HUES48 (cell line): ENCODE measurements at regions not wholly inside any gene's neighbourhood (a gene's known extent, or its start where the extent isn't known, plus 50 kb on each side); places are given as distances from the start of the nearest gene placed in this dataset.
"Not testable (repeated sequence)": the region's sequence is repeated elsewhere in the genome, so short reads cannot be mapped to it uniquely, and the experiment has no call there.

Experiments used
- H3K27ac ChIP-seq: one replicate; pipeline ENCODE4 v1.7.0; 2013; ENCODE audit warnings: low read depth, low read length, inconsistent platforms
- H3K27me3 ChIP-seq: 2 replicates; pipeline ENCODE4 v1.6.1; 2013; ENCODE audit warnings: mild to moderate bottlenecking, low read length; ENCODE audit not compliant: control insufficient read depth, insufficient read depth
- H3K36me3 ChIP-seq: 2 replicates; pipeline ENCODE4 v1.6.1; 2013; ENCODE audit warnings: low read length; ENCODE audit not compliant: control insufficient read depth, insufficient read depth
- H3K4me1 ChIP-seq: 2 replicates; pipeline ENCODE4 v1.6.1; 2013; ENCODE audit warnings: mild to moderate bottlenecking, low read length; ENCODE audit not compliant: control insufficient read depth, insufficient read depth
- H3K4me3 ChIP-seq: 2 replicates; pipeline ENCODE4 v1.5.1; 2013; ENCODE audit warnings: mild to moderate bottlenecking, low read depth, low read length
- H3K9ac ChIP-seq: 2 replicates; pipeline ENCODE4 v1.6.1; 2013; ENCODE audit warnings: mild to moderate bottlenecking, low read depth, low read length, moderate library complexity
- H3K9me3 ChIP-seq: 2 replicates; pipeline ENCODE4 v1.6.1; 2013; ENCODE audit warnings: low read length; ENCODE audit not compliant: control insufficient read depth, insufficient read depth

- Histone ChIP-seq H3K9me3 (no peaks in the 10 kb centered on the region), H3K4me3 (peak overlapping the region; percentile 47), H3K27ac (no peak overlapping the region), H3K9ac (peak overlapping the region; percentile 22; the same call in 1 of the 2 replicates), H3K27me3 (no peaks in the 10 kb centered on the region), H3K36me3 (no peaks in the 10 kb centered on the region), H3K4me1 (peaks cover 7% of the 10 kb centered on the region)
These were observed 99.6 kb upstream of the SHOX start for GRCh38 chrX:530726-531610.

GRCh38 chrX:531611-531936, 99.0 kb upstream of the SHOX start:
- Histone ChIP-seq H3K27ac (peak overlapping the region; percentile 5), H3K4me1 (peaks cover 7% of the 10 kb centered on the region), H3K27me3 (no peaks in the 10 kb centered on the region), H3K4me3 (peak overlapping the region; percentile 47), H3K9me3 (no peaks in the 10 kb centered on the region), H3K36me3 (no peaks in the 10 kb centered on the region), H3K9ac (peak overlapping the region; percentile 22; the same call in 1 of the 2 replicates)

- H3K4me1 ChIP-seq, result peaks cover 7% of the 10 kb centered on the region
- H3K9me3 ChIP-seq, result no peaks in the 10 kb centered on the region
- H3K27ac ChIP-seq, result no peak overlapping the region
- H3K4me3 ChIP-seq, result no peak overlapping the region
- no peaks in the 10 kb centered on the region for H3K27me3 ChIP-seq
- H3K36me3 ChIP-seq, result no peaks in the 10 kb centered on the region
- no peak overlapping the region for H3K9ac ChIP-seq
These were observed 95.8 kb upstream of the SHOX start for GRCh38 chrX:534804-535203.

- Histone ChIP-seq H3K4me1 (no peaks in the 10 kb centered on the region), H3K27me3 (no peaks in the 10 kb centered on the region), H3K27ac (no peak overlapping the region), H3K36me3 (no peaks in the 10 kb centered on the region), H3K4me3 (no peak overlapping the region), H3K9me3 (no peaks in the 10 kb centered on the region), H3K9ac (no peak overlapping the region)
These were observed 94.0 kb upstream of the SHOX start for GRCh38 chrX:536616-537015.

GRCh38 chrX:537151-537550, 93.4 kb upstream of the SHOX start:
- Histone ChIP-seq H3K4me3 (no peak overlapping the region), H3K4me1 (no peaks in the 10 kb centered on the region), H3K9ac (no peak overlapping the region), H3K9me3 (no peaks in the 10 kb centered on the region), H3K36me3 (no peaks in the 10 kb centered on the region), H3K27ac (no peak overlapping the region), H3K27me3 (no peaks in the 10 kb centered on the region)

- no peak overlapping the region for H3K4me3 ChIP-seq
- no peaks in the 10 kb centered on the region for H3K9me3 ChIP-seq
- H3K9ac ChIP-seq, result no peak overlapping the region
- H3K36me3 ChIP-seq, result no peaks in the 10 kb centered on the region
- no peaks in the 10 kb centered on the region for H3K27me3 ChIP-seq
- H3K4me1 ChIP-seq, result no peaks in the 10 kb centered on the region
- H3K27ac ChIP-seq, result no peak overlapping the region
These were observed 92.3 kb upstream of the SHOX start for GRCh38 chrX:538311-538710.

- not testable (repeated sequence) for H3K27me3 ChIP-seq, H3K9ac ChIP-seq, H3K27ac ChIP-seq, H3K9me3 ChIP-seq, H3K36me3 ChIP-seq, H3K4me3 ChIP-seq, H3K4me1 ChIP-seq
These were observed 89.6 kb upstream of the SHOX start for GRCh38 chrX:541006-541405.

GRCh38 chrX:542179-542578, 88.4 kb upstream of the SHOX start:
- no peak overlapping the region for H3K9ac ChIP-seq
- H3K9me3 ChIP-seq, result no peaks in the 10 kb centered on the region
- no peak overlapping the region for H3K4me3 ChIP-seq
- H3K27me3 ChIP-seq, result no peaks in the 10 kb centered on the region
- H3K27ac ChIP-seq, result no peak overlapping the region
- no peaks in the 10 kb centered on the region for H3K4me1 ChIP-seq
- H3K36me3 ChIP-seq, result no peaks in the 10 kb centered on the region

GRCh38 chrX:545452-545885, 85.1 kb upstream of the SHOX start:
- H3K4me1 ChIP-seq, result no peaks in the 10 kb centered on the region
- H3K36me3 ChIP-seq, result no peaks in the 10 kb centered on the region
- no peak overlapping the region for H3K27ac ChIP-seq
- H3K4me3 ChIP-seq, result no peak overlapping the region
- H3K27me3 ChIP-seq, result no peaks in the 10 kb centered on the region
- no peak overlapping the region for H3K9ac ChIP-seq
- H3K9me3 ChIP-seq, result no peaks in the 10 kb centered on the region

GRCh38 chrX:550514-550913, 80.1 kb upstream of the SHOX start:
- no peak overlapping the region for H3K9ac ChIP-seq
- H3K36me3 ChIP-seq, result no peaks in the 10 kb centered on the region
- no peak overlapping the region for H3K27ac ChIP-seq
- no peaks in the 10 kb centered on the region for H3K4me1 ChIP-seq
- no peak overlapping the region for H3K4me3 ChIP-seq
- no peaks in the 10 kb centered on the region for H3K9me3 ChIP-seq
- H3K27me3 ChIP-seq, result no peaks in the 10 kb centered on the region

- no peak overlapping the region for H3K27ac ChIP-seq
- no peaks in the 10 kb centered on the region for H3K27me3 ChIP-seq
- no peaks in the 10 kb centered on the region for H3K4me1 ChIP-seq
- H3K4me3 ChIP-seq, result no peak overlapping the region
- H3K36me3 ChIP-seq, result no peaks in the 10 kb centered on the region
- H3K9me3 ChIP-seq, result no peaks in the 10 kb centered on the region
- H3K9ac ChIP-seq, result no peak overlapping the region
These were observed 79.3 kb upstream of the SHOX start for GRCh38 chrX:551306-551705.
